A673 (cell line): ENCODE measurements at regions not wholly inside any gene's neighbourhood (a gene's known extent, or its start where the extent isn't known, plus 50 kb on each side); places are given as distances from the start of the nearest gene placed in this dataset.

Experiments
- BruUV-seq: library from RNA; stranded (reverse); fragments of 400-500 nt; replicated peaks from 2 replicates; lab custom pipeline; 2021; lab: Mats Ljungman, UMichigan
- CTCF ChIA-PET: fragments of 300-600 bp; sonication (Branson Sonifier 250); formaldehyde crosslinking; loops from one replicate; lab custom pipeline; 2022; ENCODE audit warnings: antibody characterized with exemption; lab: Charles Lee
- POLR2A ChIA-PET: fragments of 300-600 bp; sonication (Branson Sonifier 250); formaldehyde crosslinking; loops from one replicate; lab custom pipeline; 2022; ENCODE audit warnings: antibody characterized with exemption; ENCODE audit not compliant: low non-redundant PET; lab: Charles Lee
- DNase-seq: peaks from one replicate; pipeline ENCODE4 v3.0.0-alpha.2; 2015; ENCODE audit warnings: low spot score
- H3K27ac ChIP-seq: fragments of 200-600 bp; sonication (generic); 2 replicates; pipeline ENCODE4 v1.5.1; 2016; ENCODE audit warnings: mixed run types, low read depth, mild to moderate bottlenecking, mixed read lengths, antibody characterized with exemption, low read length; ENCODE audit not compliant: poor library complexity, severe bottlenecking
- H3K27me3 ChIP-seq: fragments of 200-600 bp; sonication (generic); replicated peaks from 2 replicates; pipeline ENCODE4 v1.6.1; 2017; ENCODE audit warnings: mixed run types, low read depth, mild to moderate bottlenecking, mixed read lengths, antibody characterized with exemption, low read length; ENCODE audit not compliant: insufficient read depth, poor library complexity
- H3K36me3 ChIP-seq: fragments of 200-600 bp; sonication (generic); 2 replicates; pipeline ENCODE4 v1.6.1; 2016; ENCODE audit warnings: mixed run types, mild to moderate bottlenecking, mixed read lengths, antibody characterized with exemption, low read length; ENCODE audit not compliant: insufficient read depth, poor library complexity, severe bottlenecking
- H3K4me1 ChIP-seq: fragments of 200-600 bp; sonication (generic); 2 replicates; pipeline ENCODE4 v1.6.1; 2017; ENCODE audit warnings: mixed run types, mild to moderate bottlenecking, mixed read lengths, antibody characterized with exemption, low read length; ENCODE audit not compliant: insufficient read depth, poor library complexity, severe bottlenecking
- H3K4me3 ChIP-seq: fragments of 200-600 bp; sonication (generic); 2 replicates; pipeline ENCODE4 v1.5.1; 2016; ENCODE audit warnings: low read depth, mixed run types, mild to moderate bottlenecking, mixed read lengths, low read length; ENCODE audit not compliant: poor library complexity, severe bottlenecking
- H3K9me3 ChIP-seq: fragments of 200-600 bp; sonication (generic); 2 replicates; pipeline ENCODE4 v1.6.1; 2016; ENCODE audit warnings: mixed run types, low read depth, mild to moderate bottlenecking, mixed read lengths, antibody characterized with exemption, low read length; ENCODE audit not compliant: poor library complexity, severe bottlenecking
- EZH2 ChIP-seq: fragments of 200-600 bp; sonication (generic); IDR thresholded peaks from 2 replicates; pipeline ENCODE4 v1.6.1; 2017; ENCODE audit warnings: borderline replicate concordance, low read depth, mild to moderate bottlenecking, mixed read lengths, antibody characterized with exemption, low read length; ENCODE audit not compliant: poor library complexity, severe bottlenecking
- intact Hi-C: fragments of 100-400 bp; cut with micrococcal nuclease; formaldehyde crosslinking; loops from one replicate; pipeline ENCODE4 v1.10.0; 2022; ENCODE audit not compliant: unreplicated experiment
- TF ChIP-seq, protein P1 (sequence below): fragments of 300-800, 200-600 bp; sonication (generic); conservative IDR thresholded peaks from 2 replicates; pipeline ENCODE4 v1.5.1; 2017; ENCODE audit warnings: low read depth, mild to moderate bottlenecking, antibody characterized with exemption, low read length, moderate library complexity, mixed read lengths

DNA sequence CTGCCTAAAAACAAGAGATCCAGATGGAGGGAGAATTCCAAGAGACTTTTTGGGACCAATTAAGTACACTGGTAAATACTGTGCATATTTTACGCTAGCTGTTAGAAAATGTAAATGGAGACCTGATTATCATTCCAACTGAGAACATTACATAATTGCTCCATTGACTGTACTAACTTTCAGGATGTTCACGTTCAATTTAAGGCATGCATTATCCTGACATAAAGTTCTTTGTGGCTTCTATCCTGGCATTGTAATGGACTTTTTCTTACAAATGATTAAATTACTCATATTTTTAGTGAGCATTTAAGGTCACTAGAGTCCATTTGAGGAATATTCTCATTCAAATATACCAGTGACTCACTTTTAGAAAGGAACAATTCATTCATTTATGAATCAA is 883.3 kb upstream of the TMPRSS15 start:
- Histone ChIP-seq H3K27ac (no peak overlapping the region), H3K4me3 (no peak overlapping the region), H3K4me1 (no peaks in the 10 kb centered on the region), H3K9me3 (peaks cover 23% of the 10 kb centered on the region), H3K36me3 (no peaks in the 10 kb centered on the region), H3K27me3 (no peaks in the 10 kb centered on the region)
- ChIA-PET CTCF (no interaction called here), POLR2A (no interaction called here)
- TF ChIP-seq EZH2 = no peak
- TF ChIP-seq, protein P1, sequence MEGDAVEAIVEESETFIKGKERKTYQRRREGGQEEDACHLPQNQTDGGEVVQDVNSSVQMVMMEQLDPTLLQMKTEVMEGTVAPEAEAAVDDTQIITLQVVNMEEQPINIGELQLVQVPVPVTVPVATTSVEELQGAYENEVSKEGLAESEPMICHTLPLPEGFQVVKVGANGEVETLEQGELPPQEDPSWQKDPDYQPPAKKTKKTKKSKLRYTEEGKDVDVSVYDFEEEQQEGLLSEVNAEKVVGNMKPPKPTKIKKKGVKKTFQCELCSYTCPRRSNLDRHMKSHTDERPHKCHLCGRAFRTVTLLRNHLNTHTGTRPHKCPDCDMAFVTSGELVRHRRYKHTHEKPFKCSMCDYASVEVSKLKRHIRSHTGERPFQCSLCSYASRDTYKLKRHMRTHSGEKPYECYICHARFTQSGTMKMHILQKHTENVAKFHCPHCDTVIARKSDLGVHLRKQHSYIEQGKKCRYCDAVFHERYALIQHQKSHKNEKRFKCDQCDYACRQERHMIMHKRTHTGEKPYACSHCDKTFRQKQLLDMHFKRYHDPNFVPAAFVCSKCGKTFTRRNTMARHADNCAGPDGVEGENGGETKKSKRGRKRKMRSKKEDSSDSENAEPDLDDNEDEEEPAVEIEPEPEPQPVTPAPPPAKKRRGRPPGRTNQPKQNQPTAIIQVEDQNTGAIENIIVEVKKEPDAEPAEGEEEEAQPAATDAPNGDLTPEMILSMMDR = no peak
- no peak for DNase-seq
- no TSS peak for BruUV-seq
- intact Hi-C loops = no loop called here

DNA sequence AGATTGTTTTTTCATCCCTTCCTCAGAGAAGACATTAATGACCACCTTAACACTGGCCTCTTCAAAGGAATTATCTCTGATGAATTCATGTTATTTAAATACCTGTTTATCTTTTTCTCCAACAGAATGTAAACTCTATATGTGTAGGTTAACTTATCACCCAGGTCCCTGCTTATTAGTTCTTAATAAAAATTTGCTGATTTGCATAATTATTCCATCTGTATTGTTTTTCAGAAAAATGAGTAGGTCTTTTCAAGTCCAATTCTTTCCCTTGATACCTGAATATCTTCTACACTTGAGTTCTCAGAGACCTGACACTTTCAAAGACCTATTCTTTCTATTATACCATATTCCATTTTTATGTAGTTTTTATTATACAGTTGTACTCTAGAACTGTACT is 886.7 kb upstream of the TMPRSS15 start:
- Histone ChIP-seq H3K27ac (no peak overlapping the region), H3K27me3 (no peaks in the 10 kb centered on the region), H3K4me3 (no peak overlapping the region), H3K36me3 (no peaks in the 10 kb centered on the region), H3K9me3 (peaks cover 33% of the 10 kb centered on the region), H3K4me1 (no peaks in the 10 kb centered on the region)
- DNase-seq = no peak
- POLR2A ChIA-PET = no interaction called here
- no TSS peak for BruUV-seq
- TF ChIP-seq EZH2 = no peak
- TF ChIP-seq, protein P1 = no peak
- intact Hi-C loops = no loop called here
- CTCF ChIA-PET = no interaction called here

DNA sequence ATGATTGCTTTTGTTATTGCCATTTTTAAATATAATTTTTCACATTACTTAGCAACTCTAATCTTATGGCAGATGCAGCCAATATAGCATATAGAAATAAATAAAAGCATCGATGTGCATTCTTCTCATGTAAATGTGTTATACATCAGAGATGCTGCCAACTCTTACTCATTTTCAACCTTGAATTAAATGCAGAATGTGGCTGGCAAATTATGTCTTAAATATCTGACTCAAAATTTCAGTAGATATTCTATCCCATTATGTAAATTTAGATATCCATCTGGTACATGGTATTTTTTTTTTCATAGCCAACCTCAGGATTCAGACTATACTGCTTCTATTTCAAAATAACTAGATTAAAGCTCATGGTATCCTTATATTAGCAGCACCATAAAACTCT is 916.7 kb upstream of the TMPRSS15 start:
- ChIA-PET CTCF (no interaction called here), POLR2A (no interaction called here)
- no peaks in the 10 kb centered on the region for H3K4me1 ChIP-seq
- no peaks in the 10 kb centered on the region for H3K36me3 ChIP-seq
- H3K27ac ChIP-seq = no peak overlapping the region
- no peak overlapping the region for H3K4me3 ChIP-seq
- DNase-seq = no peak
- H3K9me3 ChIP-seq = peaks cover 8% of the 10 kb centered on the region
- TF ChIP-seq, protein P1 = no peak
- no peak for TF ChIP-seq EZH2
- intact Hi-C loops = no loop called here
- BruUV-seq = no TSS peak
- no peaks in the 10 kb centered on the region for H3K27me3 ChIP-seq
